ENCODE measurements at regions not wholly inside any gene's neighbourhood (a gene's known extent, or its start where the extent isn't known, plus 50 kb on each side); places are given as distances from the start of the nearest gene placed in this dataset.

- in situ Hi-C loops (cut with HindIII; ENCODE audit: extremely low pct_ligation_motif_present, low pct_unique_long_range_greater_than_20kb), result no loop called here
- ChIA-PET POLR2A (no interaction called here), CTCF (ENCODE audit: low intra/inter-chr PET ratio, low total read pairs) (no interaction called here)
- BruUV-seq (replicated peaks), result no TSS peak
- no peak overlapping the region for H2AFZ ChIP-seq (ENCODE audit: low read length)
- ATAC-seq, result no peak
- intact Hi-C loops (cut with micrococcal nuclease; ENCODE audit: unreplicated experiment), result no loop called here
- H3K27me3 ChIP-seq (ENCODE audit: control insufficient read depth in 1 of 2, insufficient read depth in 2 of 2, low read length in 2 of 2), result peaks cover 0 to 2% of the 10 kb centered on the region in 2 experiments; a peak in 1 of 5 replicates
- H3K4me3 ChIP-seq (replicated peaks in 1 of 3; ENCODE audit: insufficient read depth in 1 of 3, low read depth in 2 of 3, low read length in 3 of 3), result no peak overlapping the region
- no peak for FAIRE-seq
- WGBS (ENCODE audit: low lambda C conversion rate), result 0% methylated on average over 3 of the region's 3 CpGs
- no peak overlapping the region for H3K4me2 ChIP-seq (ENCODE audit: low read depth, low read length)
- no peaks in the 10 kb centered on the region for H3K9me3 ChIP-seq (ENCODE audit: low read length)
- no peaks in the 10 kb centered on the region for H3K79me2 ChIP-seq (ENCODE audit: insufficient read depth, low read length)
- H3K9ac ChIP-seq (ENCODE audit: insufficient read depth, low read depth, low read length), result no peak overlapping the region
- no peak overlapping the region for H3K27ac ChIP-seq (ENCODE audit: extremely low read length, insufficient read depth, low read length)
- no peaks in the 10 kb centered on the region for H3K4me1 ChIP-seq (ENCODE audit: insufficient read depth, low read length)
- H3K36me3 ChIP-seq (replicated peaks in 1 of 2; ENCODE audit: control insufficient read depth in 1 of 2, insufficient read depth in 2 of 2, low read length in 2 of 2), result no peaks in the 10 kb centered on the region
- no peaks in the 10 kb centered on the region for H4K20me1 ChIP-seq (ENCODE audit: insufficient read depth, low read length)
- DNase-seq (ENCODE audit: low spot score), result no peak
- no peak for TF ChIP-seq ZNF274 (CRISPR knock-in tag; IDR thresholded peaks at IDR 0.05)
- no peak for TF ChIP-seq GRHL1 (CRISPR knock-in tag; conservative IDR thresholded peaks at IDR 0.05)
- no peak for TF ChIP-seq REST (IDR thresholded peaks at IDR 0.05; ENCODE audit: borderline replicate concordance in 1 of 2, low read depth in 1 of 2, low read length in 2 of 2)
- TF ChIP-seq HIVEP1 (CRISPR knock-in tag; IDR thresholded peaks at IDR 0.05), result no peak
- no peak for TF ChIP-seq ZKSCAN8 (CRISPR knock-in tag; IDR thresholded peaks at IDR 0.05; ENCODE audit: borderline replicate concordance)
- TF ChIP-seq CHD4 (IDR thresholded peaks at IDR 0.05; ENCODE audit: borderline replicate concordance, low read length), result no peak
- no peak for TF ChIP-seq ZNF770 (CRISPR knock-in tag; IDR thresholded peaks at IDR 0.05)
- TF ChIP-seq ZNF709 (CRISPR knock-in tag; IDR thresholded peaks at IDR 0.05), result no peak
- no peak for TF ChIP-seq ATF7-NPFF (CRISPR knock-in tag; IDR thresholded peaks at IDR 0.05; ENCODE audit: low read depth)
- TF ChIP-seq ZNF276 (CRISPR knock-in tag; IDR thresholded peaks at IDR 0.05; ENCODE audit: low read depth), result no peak
- TF ChIP-seq ISX (CRISPR knock-in tag; conservative IDR thresholded peaks at IDR 0.05), result no peak
- TF ChIP-seq SNAPC2 (CRISPR knock-in tag; IDR thresholded peaks at IDR 0.05), result no peak
- no peak for TF ChIP-seq ZSCAN9 (CRISPR knock-in tag; IDR thresholded peaks at IDR 0.05; ENCODE audit: borderline replicate concordance)
- TF ChIP-seq MEIS1 (CRISPR knock-in tag; IDR thresholded peaks at IDR 0.05; ENCODE audit: borderline replicate concordance), result no peak
Measured at GRCh38 chr10:131585761-131586160, 274.2 kb upstream of the TCERG1L start.
